HG02678 (cell line): ENCODE measurements at regions not wholly inside any gene's neighbourhood (a gene's known extent, or its start where the extent isn't known, plus 50 kb on each side); places are given as distances from the start of the nearest gene placed in this dataset.

ENCODE experiments used
- ATAC-seq: cut with Tn5 transposase; IDR thresholded peaks from one replicate; pipeline ENCODE4 v1.9.1; 2021; ENCODE audit warnings: mild to moderate bottlenecking, moderate library complexity; ENCODE audit not compliant: unreplicated experiment

DNA sequence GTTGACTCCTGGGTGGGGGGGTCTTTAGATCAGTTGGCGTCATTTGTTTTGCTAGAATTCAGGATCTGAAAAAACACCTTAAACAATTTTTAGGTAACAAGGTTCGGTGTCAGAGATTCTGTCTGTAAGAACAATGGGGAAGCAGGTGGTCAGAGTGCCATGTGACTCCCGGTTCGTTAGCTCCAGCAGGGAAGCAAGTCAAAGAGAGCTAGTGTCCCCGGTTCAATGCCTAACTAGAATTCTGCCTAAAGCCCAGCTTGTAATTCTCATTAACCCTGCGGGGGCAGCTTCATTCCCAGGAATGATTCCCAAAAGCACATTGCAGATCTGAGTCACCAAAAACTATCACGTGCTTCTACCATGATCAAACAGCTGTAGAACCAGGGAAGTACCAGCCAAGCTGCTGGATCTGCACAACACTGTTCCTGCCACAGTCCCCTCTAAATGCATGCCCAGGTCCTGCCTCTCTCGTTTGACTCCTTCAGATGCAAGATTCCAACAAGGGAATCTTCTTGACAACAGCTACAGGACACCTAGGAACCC, 664.3 kb upstream of the CELF2 start:
- ATAC-seq, result no peak

DNA sequence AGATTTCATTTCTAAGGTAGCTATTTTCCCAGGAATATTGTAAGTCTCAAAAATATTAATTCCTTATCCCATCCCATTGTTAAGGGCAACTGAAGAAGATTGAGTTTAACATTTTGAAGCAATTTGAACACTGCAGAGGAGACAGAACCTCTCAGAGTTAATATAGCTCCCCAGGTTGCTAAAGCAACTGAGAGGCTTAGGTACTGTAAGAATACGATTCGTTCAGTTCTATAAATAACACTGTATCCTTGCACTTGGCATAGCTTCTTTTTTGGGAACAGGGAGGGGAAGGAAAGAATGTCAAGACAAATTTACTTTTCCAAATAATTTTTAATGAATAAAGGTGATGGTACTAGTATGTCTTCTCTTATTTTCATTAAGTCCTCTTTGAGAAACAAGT, 658.4 kb upstream of the CELF2 start:
- no peak for ATAC-seq

- no peak for ATAC-seq
Observed at GRCh38 chr10:10361301-10361885, 656.3 kb upstream of the CELF2 start.

DNA sequence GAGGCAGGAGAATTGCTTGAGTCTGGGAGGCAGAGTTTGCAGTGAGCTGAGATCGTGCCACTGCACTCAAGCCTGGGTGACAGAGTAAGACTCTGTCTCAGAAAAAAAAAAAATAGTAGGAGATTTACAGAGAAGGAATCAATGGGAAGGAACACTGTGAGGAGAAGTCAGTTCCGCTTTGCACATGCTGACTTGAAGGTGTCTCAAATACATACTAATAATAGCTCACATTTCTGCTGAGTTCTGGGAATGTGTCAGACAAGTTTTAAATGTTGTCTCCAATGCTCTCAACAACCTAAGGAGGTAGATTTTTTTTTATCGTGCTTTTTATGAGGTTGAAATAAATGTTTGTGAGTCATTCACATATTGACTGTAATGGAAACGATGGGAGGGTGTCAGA, 654.9 kb upstream of the CELF2 start:
- no peak for ATAC-seq

GRCh38 chr10:10363217-10363616, 654.5 kb upstream of the CELF2 start:
- no peak for ATAC-seq

- no peak for ATAC-seq
Observed at GRCh38 chr10:10364902-10365301, 652.8 kb upstream of the CELF2 start.

GRCh38 chr10:10365676-10366075, 652.0 kb upstream of the CELF2 start:
- no peak for ATAC-seq

- ATAC-seq, result no peak
Observed at GRCh38 chr10:10366836-10367235, 650.8 kb upstream of the CELF2 start.

- ATAC-seq, result no peak
Observed at GRCh38 chr10:10367264-10367663, 650.4 kb upstream of the CELF2 start.

- ATAC-seq, result no peak
Observed at GRCh38 chr10:10368951-10369576, 648.6 kb upstream of the CELF2 start.

DNA sequence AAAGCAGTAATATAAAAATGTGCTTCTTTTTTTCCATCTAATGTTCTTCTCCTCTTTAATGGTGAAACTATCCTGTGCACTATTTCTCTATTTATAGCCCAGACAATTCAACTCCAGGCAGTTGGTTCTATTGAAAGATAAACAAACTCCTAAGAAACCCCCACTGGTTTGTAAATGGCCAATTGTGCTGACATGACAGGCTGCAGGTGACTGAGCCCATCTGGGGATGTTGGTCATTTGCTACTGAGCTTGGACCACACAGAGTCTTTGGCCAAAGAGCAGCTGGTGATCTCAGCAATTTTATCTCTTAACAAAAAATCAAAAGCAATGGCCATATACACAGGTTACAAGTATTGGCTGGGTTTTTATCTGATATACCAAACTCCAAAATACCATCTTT, 631.8 kb upstream of the CELF2 start:
- no peak for ATAC-seq

- no peak for ATAC-seq
Observed at GRCh38 chr10:10389182-10389581, 628.5 kb upstream of the CELF2 start.

- no peak for ATAC-seq
Observed at GRCh38 chr10:10392511-10392910, 625.2 kb upstream of the CELF2 start.

GRCh38 chr10:10394933-10395658, 622.6 kb upstream of the CELF2 start:
- ATAC-seq, result no peak

GRCh38 chr10:10396601-10397000, 621.1 kb upstream of the CELF2 start:
- no peak for ATAC-seq

- no peak for ATAC-seq
Observed at GRCh38 chr10:10397906-10398305, 619.8 kb upstream of the CELF2 start.

DNA sequence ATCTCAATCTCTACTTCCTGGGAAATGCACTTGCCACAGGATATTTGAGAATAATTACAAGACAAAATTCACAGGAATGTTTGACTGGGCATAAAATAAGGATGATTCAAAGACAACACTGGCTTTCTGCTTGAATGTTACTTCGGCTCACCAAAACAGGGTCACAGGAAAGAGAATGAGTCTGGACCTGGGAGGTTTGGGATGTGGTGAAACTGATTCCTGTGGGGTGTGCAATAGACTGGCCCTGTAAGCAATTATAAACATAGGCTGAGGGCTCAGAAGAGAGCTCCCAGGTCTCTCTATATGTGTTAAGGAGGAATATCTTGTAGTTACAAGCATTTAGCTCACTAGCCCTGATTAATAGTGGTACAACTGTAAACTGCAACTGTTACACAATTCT, 613.9 kb upstream of the CELF2 start:
- ATAC-seq, result no peak

DNA sequence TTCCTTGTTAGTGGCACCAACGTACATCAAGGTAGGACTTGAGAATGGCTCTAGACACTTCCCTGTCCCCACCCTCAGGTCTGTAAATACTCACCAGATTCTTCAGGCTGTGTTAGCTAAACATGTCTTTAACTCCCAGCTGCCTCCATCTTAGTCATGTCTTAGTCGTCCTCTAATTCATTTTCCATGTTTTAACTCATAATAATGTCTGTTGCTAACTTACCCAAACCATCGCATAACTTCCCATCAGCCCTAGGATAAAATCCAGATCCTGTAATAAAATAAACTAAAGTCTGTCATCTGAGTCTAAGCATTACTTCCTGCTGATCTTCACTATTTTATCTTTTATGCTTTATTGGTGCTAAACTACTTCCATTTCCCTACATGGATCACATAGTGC, 600.0 kb upstream of the CELF2 start:
- ATAC-seq, result no peak

GRCh38 chr10:10418387-10418786, 599.3 kb upstream of the CELF2 start:
- peak; percentile 84 for ATAC-seq

DNA sequence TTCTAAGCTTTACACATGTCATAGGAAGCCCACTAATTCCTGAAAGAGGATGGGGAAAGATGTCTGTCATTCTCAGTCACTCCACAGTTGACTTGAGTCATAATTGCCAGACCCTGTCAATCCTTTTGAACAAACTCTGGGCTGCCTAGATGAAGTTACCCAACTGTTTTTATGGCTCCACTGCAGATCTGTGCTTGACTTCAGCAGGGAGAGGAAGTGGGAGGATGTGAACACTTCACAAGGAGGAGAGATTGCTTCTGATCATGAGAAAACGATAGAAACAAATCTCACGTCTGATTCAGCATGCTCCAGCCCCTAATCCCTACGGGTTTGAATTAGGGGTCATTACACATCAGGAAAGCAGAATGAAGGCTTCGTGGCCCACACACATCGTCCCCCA, 596.6 kb upstream of the CELF2 start:
- ATAC-seq, result no peak

DNA sequence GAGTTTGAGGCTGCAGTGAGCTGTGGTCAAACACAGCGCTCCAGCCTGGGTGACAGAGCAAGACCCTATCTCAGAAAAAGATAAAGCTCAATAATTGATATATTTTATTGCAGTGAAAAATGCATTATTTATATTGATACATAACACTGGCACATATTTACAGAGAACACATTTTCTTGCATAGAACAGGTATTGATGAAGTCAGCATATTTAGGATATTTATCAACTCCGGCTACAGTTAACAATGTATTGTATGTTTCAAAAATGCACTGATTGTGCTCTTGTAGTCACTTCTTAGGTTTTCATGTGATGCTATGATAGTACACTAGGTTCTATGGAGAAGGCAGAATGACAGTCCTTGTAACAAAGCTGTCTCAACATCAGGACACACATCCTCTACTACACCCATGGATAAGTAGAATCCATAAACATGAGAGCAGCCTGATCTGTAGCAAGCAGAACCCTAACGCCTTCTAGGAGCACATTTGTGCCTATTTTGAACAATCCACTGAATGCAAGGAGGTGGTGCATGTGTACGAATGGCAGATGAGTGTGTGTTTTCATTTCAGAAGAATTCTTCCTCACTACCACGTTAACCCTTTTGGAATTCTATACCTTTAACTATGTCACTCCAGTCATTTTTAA, 586.1 kb upstream of the CELF2 start:
- no peak for ATAC-seq
